ENCODE measurements at regions not wholly inside any gene's neighbourhood (a gene's known extent, or its start where the extent isn't known, plus 50 kb on each side); places are given as distances from the start of the nearest gene placed in this dataset.

DNA sequence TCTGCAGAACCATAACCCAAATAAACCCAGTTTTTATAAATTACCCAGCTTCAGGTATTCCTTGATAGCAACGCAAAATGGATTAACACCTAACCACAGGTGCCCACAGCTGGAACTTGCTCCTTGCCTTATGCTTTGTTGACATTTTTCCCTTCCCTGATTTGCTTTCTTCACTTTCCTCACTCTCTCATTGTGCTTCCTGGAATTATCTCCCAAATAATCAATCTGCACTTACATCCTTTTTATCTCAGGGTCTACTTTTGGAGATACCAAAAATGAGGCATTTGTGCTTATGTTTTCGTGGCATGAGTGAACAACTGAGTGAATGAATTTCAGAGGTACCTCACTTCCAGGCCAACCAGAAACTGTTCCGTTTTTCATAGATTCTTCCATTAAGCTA lies 374.3 kb downstream of the DOK5 start:
- no peak for DNase-seq (ENCODE audit: low spot score)
- H3K36me3 ChIP-seq (ENCODE audit: insufficient read depth, low read length, poor library complexity, severe bottlenecking), result no peaks in the 10 kb centered on the region
- no peaks in the 10 kb centered on the region for H3K9me3 ChIP-seq (ENCODE audit: low read depth, low read length, poor library complexity, severe bottlenecking)
- POLR2A ChIA-PET (ENCODE audit: low non-redundant PET), result no interaction called here
- H3K4me3 ChIP-seq (ENCODE audit: low read depth, low read length, poor library complexity, severe bottlenecking), result no peak overlapping the region
- H3K27me3 ChIP-seq (replicated peaks; ENCODE audit: insufficient read depth, low read depth, low read length, poor library complexity), result peaks cover 9% of the 10 kb centered on the region
- no peak overlapping the region for H3K27ac ChIP-seq (ENCODE audit: low read depth, low read length, poor library complexity, severe bottlenecking)
- intact Hi-C loops (cut with micrococcal nuclease; ENCODE audit: unreplicated experiment), result no loop called here
- no TSS peak for BruUV-seq (replicated peaks)
- CTCF ChIA-PET, result no interaction called here
- H3K4me1 ChIP-seq (ENCODE audit: insufficient read depth, low read length, poor library complexity, severe bottlenecking), result no peaks in the 10 kb centered on the region
- no peak for TF ChIP-seq CTCF (conservative IDR thresholded peaks at IDR 0.05; ENCODE audit: low read depth, low read length)
- no peak for TF ChIP-seq EZH2 (IDR thresholded peaks at IDR 0.05; ENCODE audit: borderline replicate concordance, low read depth, low read length, poor library complexity, severe bottlenecking)

GRCh38 chr20:54848984-54849538 lies 373.7 kb downstream of the DOK5 start:
- H3K4me3 ChIP-seq (ENCODE audit: low read depth, low read length, poor library complexity, severe bottlenecking), result no peak overlapping the region
- peaks cover 14% of the 10 kb centered on the region for H3K27me3 ChIP-seq (replicated peaks; ENCODE audit: insufficient read depth, low read depth, low read length, poor library complexity)
- intact Hi-C loops (cut with micrococcal nuclease; ENCODE audit: unreplicated experiment), result no loop called here
- H3K9me3 ChIP-seq (ENCODE audit: low read depth, low read length, poor library complexity, severe bottlenecking), result no peaks in the 10 kb centered on the region
- no peak for TF ChIP-seq CTCF (conservative IDR thresholded peaks at IDR 0.05; ENCODE audit: low read depth, low read length)
- no peak for TF ChIP-seq EZH2 (IDR thresholded peaks at IDR 0.05; ENCODE audit: borderline replicate concordance, low read depth, low read length, poor library complexity, severe bottlenecking)
- BruUV-seq (replicated peaks), result no TSS peak
- no peak for DNase-seq (ENCODE audit: low spot score)
- H3K4me1 ChIP-seq (ENCODE audit: insufficient read depth, low read length, poor library complexity, severe bottlenecking), result no peaks in the 10 kb centered on the region
- CTCF ChIA-PET, result no interaction called here
- no peaks in the 10 kb centered on the region for H3K36me3 ChIP-seq (ENCODE audit: insufficient read depth, low read length, poor library complexity, severe bottlenecking)
- no peak overlapping the region for H3K27ac ChIP-seq (ENCODE audit: low read depth, low read length, poor library complexity, severe bottlenecking)
- POLR2A ChIA-PET (ENCODE audit: low non-redundant PET), result no interaction called here

DNA sequence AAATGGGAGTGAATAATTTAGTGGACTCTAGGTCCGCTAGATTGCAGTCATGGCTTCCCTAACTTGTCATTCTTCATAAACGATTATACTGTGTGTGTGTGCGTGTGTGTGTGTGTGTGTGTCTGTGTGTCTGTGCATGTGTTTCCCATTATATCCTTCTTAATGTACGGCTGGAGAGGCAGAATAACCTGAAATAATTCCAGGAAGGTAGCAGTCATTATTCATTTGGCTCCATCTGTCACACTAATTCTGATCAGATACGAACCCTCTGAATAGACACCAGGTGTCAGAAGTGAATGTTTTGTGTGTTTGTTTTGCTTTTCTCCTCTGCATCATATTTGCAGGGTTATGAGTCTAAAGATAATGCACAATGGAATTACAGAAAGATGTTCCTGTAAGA lies 372.9 kb downstream of the DOK5 start:
- CTCF ChIA-PET, result no interaction called here
- no TSS peak for BruUV-seq (replicated peaks)
- Histone ChIP-seq H3K9me3 (ENCODE audit: low read depth, low read length, poor library complexity, severe bottlenecking) (no peaks in the 10 kb centered on the region), H3K27me3 (replicated peaks; ENCODE audit: insufficient read depth, low read depth, low read length, poor library complexity) (peaks cover 18% of the 10 kb centered on the region), H3K4me3 (ENCODE audit: low read depth, low read length, poor library complexity, severe bottlenecking) (no peak overlapping the region), H3K4me1 (ENCODE audit: insufficient read depth, low read length, poor library complexity, severe bottlenecking) (no peaks in the 10 kb centered on the region), H3K36me3 (ENCODE audit: insufficient read depth, low read length, poor library complexity, severe bottlenecking) (no peaks in the 10 kb centered on the region), H3K27ac (ENCODE audit: low read depth, low read length, poor library complexity, severe bottlenecking) (no peak overlapping the region)
- TF ChIP-seq CTCF (conservative IDR thresholded peaks at IDR 0.05; ENCODE audit: low read depth, low read length), result no peak
- no peak for TF ChIP-seq EZH2 (IDR thresholded peaks at IDR 0.05; ENCODE audit: borderline replicate concordance, low read depth, low read length, poor library complexity, severe bottlenecking)
- intact Hi-C loops (cut with micrococcal nuclease; ENCODE audit: unreplicated experiment), result no loop called here
- POLR2A ChIA-PET (ENCODE audit: low non-redundant PET), result no interaction called here
- DNase-seq (ENCODE audit: low spot score), result no peak
